ENCODE measurements at regions not wholly inside any gene's neighbourhood (a gene's known extent, or its start where the extent isn't known, plus 50 kb on each side); places are given as distances from the start of the nearest gene placed in this dataset.

DNA sequence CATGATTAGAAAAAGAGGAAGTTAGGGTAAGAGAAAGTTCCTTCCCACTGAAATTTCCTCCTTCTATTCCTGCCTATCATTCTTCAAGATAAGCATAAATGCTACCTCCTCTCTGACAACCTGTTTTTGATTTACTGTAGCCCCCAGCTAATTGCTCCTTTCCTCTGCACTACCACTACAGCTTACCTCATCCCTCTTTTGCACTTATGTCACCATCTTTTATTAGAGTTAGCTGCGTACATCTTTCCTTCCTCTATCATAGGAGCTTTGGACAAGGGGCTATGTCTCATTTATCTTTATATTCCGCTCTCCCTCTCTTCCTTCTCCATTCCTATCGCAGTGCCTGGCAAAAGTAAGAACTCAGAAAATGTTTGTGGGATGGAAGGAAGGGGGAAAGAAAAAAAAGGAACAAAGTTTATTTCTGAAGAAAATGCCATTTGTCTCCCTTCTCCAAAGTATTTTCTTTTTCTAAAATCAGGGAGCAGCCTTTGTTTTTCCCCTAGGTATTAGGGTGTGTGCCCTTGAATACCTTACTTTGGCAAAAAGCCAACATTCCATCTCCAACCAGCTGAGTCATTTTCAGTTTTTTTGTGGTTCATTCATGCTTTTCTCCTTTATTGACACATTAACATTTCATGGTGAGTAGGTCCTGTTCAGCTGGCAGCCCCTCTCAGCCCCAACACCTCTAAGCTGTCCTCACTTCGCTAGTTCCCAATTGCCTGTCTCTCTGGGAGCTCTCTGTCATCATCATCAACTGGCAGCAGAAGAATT is 87.6 kb upstream of the SOX2 start:
- TF ChIP-seq CTCF (IDR thresholded peaks at IDR 0.05), result no peak
- no peak for TF ChIP-seq POLR2AphosphoS5 (IDR thresholded peaks at IDR 0.05)
- no peak for TF ChIP-seq POLR2A (IDR thresholded peaks at IDR 0.05)
- no peak for TF ChIP-seq EP300 (IDR thresholded peaks at IDR 0.05)
